Left lung (tissue), 4 donors: ENCODE measurements at regions not wholly inside any gene's neighbourhood (a gene's known extent, or its start where the extent isn't known, plus 50 kb on each side); places are given as distances from the start of the nearest gene placed in this dataset.

Source experiments
- ATAC-seq: fragments of 200-7000 bp; cut with Tn5 transposase; one replicate; pipeline ENCODE4 v1.9.1; 2020; ENCODE audit warnings: moderate library complexity
- DNase-seq, 4 donors: peaks; one replicate each; pipeline ENCODE4 v3.0.0-alpha.2; 2013 to 2020
- H3K27ac ChIP-seq, 2 donors: fragments of 200-600 bp; sonication (generic) in 1 of 2; one replicate each; pipeline versions ENCODE4 v1.5.0 to v1.8.0; 2020 to 2021
- H3K27me3 ChIP-seq, 2 donors: fragments of 200-600 bp; sonication (generic) in 1 of 2; one replicate each; pipeline versions ENCODE4 v1.5.0 to v1.8.0; 2020 to 2021
- H3K36me3 ChIP-seq, 2 donors: fragments of 200-600 bp; sonication (generic) in 1 of 2; one replicate each; pipeline versions ENCODE4 v1.5.0 to v1.8.0; 2020 to 2021
- H3K4me1 ChIP-seq, 2 donors: fragments of 200-600 bp; one replicate each; pipeline ENCODE4 v1.8.0; 2021
- H3K4me3 ChIP-seq, 2 donors: fragments of 200-600 bp; sonication (generic) in 1 of 2; one replicate each; pipeline versions ENCODE4 v1.5.0 to v1.8.0; 2020 to 2021; ENCODE audit warnings: mild to moderate bottlenecking in 1 of 2
- H3K9me3 ChIP-seq, 2 donors: fragments of 200-600 bp; sonication (generic) in 1 of 2; one replicate each; pipeline versions ENCODE4 v1.5.0 to v1.8.0; 2020 to 2021
- CTCF ChIP-seq, 2 donors: fragments of 200-600 bp; sonication (generic) in 1 of 2; IDR thresholded peaks; one replicate each; pipeline versions ENCODE4 v1.5.0 to v1.8.0; 2021; ENCODE audit warnings: antibody characterized with exemption in 2 of 2
- intact Hi-C, 2 donors: fragments of 100-400 bp; cut with DNase I; formaldehyde crosslinking; loops; one replicate each; pipeline versions ENCODE4 v1.11.2 to v1.14.2; 2022
- donor health status: DM: no; HTN: yes; CAD: no.
- donor health status: DM: no; HTN: no; CAD: no.

GRCh38 chr12:43261701-43262100 lies 290.3 kb downstream of the ADAMTS20 start:
- DNase-seq: no peak

GRCh38 chr12:43255522-43256111 lies 296.4 kb downstream of the ADAMTS20 start:
- Histone ChIP-seq H3K36me3 (no peaks in the 10 kb centered on the region), H3K4me3 (no peak overlapping the region), H3K27ac (no peak overlapping the region), H3K9me3 (no peaks in the 10 kb centered on the region), H3K27me3 (no peaks in the 10 kb centered on the region), H3K4me1 (no peaks in the 10 kb centered on the region)
- intact Hi-C loops: no loop called here
- TF ChIP-seq CTCF (IDR thresholded peaks at IDR 0.05): no peak
- no peak for ATAC-seq
- DNase-seq: no peak

More at GRCh38 chr12:43261701-43262100, 290.3 kb downstream of the ADAMTS20 start:
- Histone ChIP-seq H3K4me1 (no peaks in the 10 kb centered on the region), H3K9me3 (no peaks in the 10 kb centered on the region), H3K4me3 (no peak overlapping the region), H3K36me3 (no peaks in the 10 kb centered on the region), H3K27me3 (no peaks in the 10 kb centered on the region), H3K27ac (no peak overlapping the region)
- no peak for ATAC-seq
- intact Hi-C loops: no loop called here
- no peak for TF ChIP-seq CTCF (IDR thresholded peaks at IDR 0.05)

- H3K9me3 ChIP-seq: no peaks in the 10 kb centered on the region
- intact Hi-C loops: no loop called here
- H3K4me1 ChIP-seq: no peaks in the 10 kb centered on the region
- no peaks in the 10 kb centered on the region for H3K36me3 ChIP-seq
- H3K27me3 ChIP-seq: no peaks in the 10 kb centered on the region
- no peak for ATAC-seq
- TF ChIP-seq CTCF (IDR thresholded peaks at IDR 0.05): no peak
- no peak for DNase-seq
- no peak overlapping the region for H3K27ac ChIP-seq
- no peak overlapping the region for H3K4me3 ChIP-seq
These were observed 299.4 kb downstream of the ADAMTS20 start for GRCh38 chr12:43252585-43252984.

GRCh38 chr12:43245947-43246346 lies 306.1 kb downstream of the ADAMTS20 start:
- Histone ChIP-seq H3K4me1 (no peaks in the 10 kb centered on the region), H3K4me3 (no peak overlapping the region), H3K36me3 (no peaks in the 10 kb centered on the region), H3K27ac (no peak overlapping the region), H3K27me3 (no peaks in the 10 kb centered on the region), H3K9me3 (no peaks in the 10 kb centered on the region)
- ATAC-seq (no peak), DNase-seq (no peak)
- intact Hi-C loops: no loop called here
- no peak for TF ChIP-seq CTCF (IDR thresholded peaks at IDR 0.05)

- Histone ChIP-seq H3K4me3 (no peak overlapping the region), H3K27me3 (no peaks in the 10 kb centered on the region), H3K9me3 (no peaks in the 10 kb centered on the region), H3K27ac (no peak overlapping the region), H3K4me1 (no peaks in the 10 kb centered on the region), H3K36me3 (no peaks in the 10 kb centered on the region)
- intact Hi-C loops: no loop called here
- DNase-seq: peak in 1 of 4 donors; percentile 5
- no peak for TF ChIP-seq CTCF (IDR thresholded peaks at IDR 0.05)
- ATAC-seq: no peak
These were observed 310.0 kb downstream of the ADAMTS20 start for GRCh38 chr12:43241986-43242385.
